ENCODE measurements at regions not wholly inside any gene's neighbourhood (a gene's known extent, or its start where the extent isn't known, plus 50 kb on each side); places are given as distances from the start of the nearest gene placed in this dataset.

DNA sequence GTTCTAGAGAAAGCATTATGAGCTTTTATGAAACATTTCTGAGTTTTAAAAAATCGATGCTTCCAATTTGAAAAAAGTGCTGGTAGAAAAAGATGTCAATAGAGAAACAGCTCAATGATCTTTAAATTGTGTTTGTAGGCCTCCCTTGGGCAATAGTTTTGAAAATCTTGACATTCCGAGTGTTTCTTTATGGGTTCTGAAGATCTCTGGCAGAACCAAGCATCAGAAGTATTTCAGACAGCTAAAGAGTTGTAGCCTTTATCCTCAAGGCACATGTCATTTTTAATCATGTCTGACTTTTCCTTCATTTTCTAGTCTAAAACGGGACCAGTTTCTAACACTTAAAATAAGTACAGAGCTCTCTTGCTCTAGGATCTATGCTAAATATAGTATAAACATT, 188.1 kb upstream of the CBLB start:
- no peak for DNase-seq (ENCODE audit: low spot score)
- Histone ChIP-seq H4K20me1 (ENCODE audit: insufficient read depth, poor library complexity, severe bottlenecking) (no peaks in the 10 kb centered on the region), H3K4me2 (no peak overlapping the region), H3K4me3 (no peak overlapping the region), H3K79me2 (no peaks in the 10 kb centered on the region), H3K36me3 (replicated peaks; ENCODE audit: insufficient read depth, low read depth) (no peaks in the 10 kb centered on the region), H3K9me2 (replicated peaks; ENCODE audit: insufficient read depth) (no peaks in the 10 kb centered on the region), H2AFZ (no peak overlapping the region), H3K27me3 (no peaks in the 10 kb centered on the region), H3K4me1 (ENCODE audit: insufficient read depth) (no peaks in the 10 kb centered on the region), H3K27ac (no peak overlapping the region), H3K9me3 (ENCODE audit: low read depth) (no peaks in the 10 kb centered on the region)
- 75% methylated on average over 3 of the region's 3 CpGs for WGBS (ENCODE audit: low lambda C conversion rate, missing lambda C conversion rate)
- TF ChIP-seq EZH2phosphoT487 (IDR thresholded peaks at IDR 0.05; ENCODE audit: low read depth, severe bottlenecking, unreplicated experiment) (no peak), CTCF (IDR thresholded peaks at IDR 0.05; ENCODE audit: poor library complexity) (no peak), EZH2 (IDR thresholded peaks at IDR 0.05; ENCODE audit: borderline replicate concordance) (no peak)

DNA sequence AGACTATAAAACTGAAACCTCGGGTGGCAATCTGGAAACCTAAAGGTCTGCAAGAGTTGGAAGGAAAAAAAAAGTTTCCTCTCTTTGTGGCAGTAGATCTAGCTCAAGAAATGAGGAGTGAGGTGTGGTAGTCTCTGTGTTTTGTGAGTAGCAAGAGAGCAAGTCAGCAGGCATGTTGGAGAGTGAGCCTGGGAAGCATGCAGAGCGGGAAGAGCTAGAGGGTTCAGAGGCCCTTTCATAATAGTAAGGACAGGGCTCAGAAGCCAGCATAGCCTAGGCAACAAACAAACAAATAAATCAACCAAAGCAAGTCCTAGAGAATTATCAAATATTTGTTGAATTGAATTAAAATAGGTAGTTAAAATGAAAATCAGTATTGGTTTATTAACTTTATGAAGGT, 189.7 kb upstream of the CBLB start:
- no peaks in the 10 kb centered on the region for H3K36me3 ChIP-seq (replicated peaks; ENCODE audit: insufficient read depth, low read depth)
- H2AFZ ChIP-seq: no peak overlapping the region
- H3K27ac ChIP-seq: no peak overlapping the region
- WGBS (ENCODE audit: low lambda C conversion rate, missing lambda C conversion rate): 70% methylated on average over 2 of the region's 2 CpGs
- TF ChIP-seq EZH2phosphoT487 (IDR thresholded peaks at IDR 0.05; ENCODE audit: low read depth, severe bottlenecking, unreplicated experiment) (no peak), CTCF (IDR thresholded peaks at IDR 0.05; ENCODE audit: poor library complexity) (no peak), EZH2 (IDR thresholded peaks at IDR 0.05; ENCODE audit: borderline replicate concordance) (no peak)
- no peaks in the 10 kb centered on the region for H3K9me3 ChIP-seq (ENCODE audit: low read depth)
- H3K79me2 ChIP-seq: no peaks in the 10 kb centered on the region
- no peak overlapping the region for H3K4me2 ChIP-seq
- no peaks in the 10 kb centered on the region for H3K9me2 ChIP-seq (replicated peaks; ENCODE audit: insufficient read depth)
- no peak overlapping the region for H3K4me3 ChIP-seq
- no peak for DNase-seq (ENCODE audit: low spot score)
- no peaks in the 10 kb centered on the region for H3K4me1 ChIP-seq (ENCODE audit: insufficient read depth)
- H3K27me3 ChIP-seq: no peaks in the 10 kb centered on the region
- H4K20me1 ChIP-seq (ENCODE audit: insufficient read depth, poor library complexity, severe bottlenecking): no peaks in the 10 kb centered on the region

DNA sequence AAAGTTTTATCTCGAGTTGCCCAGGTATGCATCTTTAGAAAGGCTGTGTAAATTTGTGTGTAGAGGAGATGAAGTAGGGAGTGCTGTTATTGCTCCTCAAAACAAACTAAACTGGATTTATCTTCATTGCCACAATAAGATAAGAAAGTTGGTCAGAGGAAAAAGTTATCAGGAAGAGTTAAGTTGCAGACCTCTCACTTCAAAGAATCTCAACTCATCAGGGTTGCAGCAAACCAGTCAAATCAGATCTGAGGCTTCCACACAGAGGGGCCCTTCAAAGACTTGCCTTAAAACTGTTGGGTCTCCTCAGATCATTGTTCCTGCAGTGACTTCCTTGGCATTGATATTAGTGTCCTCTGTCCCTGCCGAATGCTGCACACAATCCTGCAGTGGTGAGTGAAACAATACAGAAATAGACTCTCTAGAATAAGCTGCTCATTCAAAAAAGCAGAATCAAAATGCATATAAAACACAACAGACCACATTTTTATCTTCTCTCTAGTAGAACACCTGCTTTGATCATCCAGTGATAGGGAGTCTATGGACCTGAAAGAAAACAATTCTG, 191.2 kb upstream of the CBLB start:
- H3K4me3 ChIP-seq: no peak overlapping the region
- H2AFZ ChIP-seq: no peak overlapping the region
- TF ChIP-seq CTCF (IDR thresholded peaks at IDR 0.05; ENCODE audit: poor library complexity) (no peak), EZH2phosphoT487 (IDR thresholded peaks at IDR 0.05; ENCODE audit: low read depth, severe bottlenecking, unreplicated experiment) (no peak), EZH2 (IDR thresholded peaks at IDR 0.05; ENCODE audit: borderline replicate concordance) (no peak)
- no peak overlapping the region for H3K4me2 ChIP-seq
- H3K27ac ChIP-seq: no peak overlapping the region
- no peaks in the 10 kb centered on the region for H3K36me3 ChIP-seq (replicated peaks; ENCODE audit: insufficient read depth, low read depth)
- no peaks in the 10 kb centered on the region for H4K20me1 ChIP-seq (ENCODE audit: insufficient read depth, poor library complexity, severe bottlenecking)
- no peak for DNase-seq (ENCODE audit: low spot score)
- WGBS (ENCODE audit: low lambda C conversion rate, missing lambda C conversion rate): 8% methylated on average over 2 of the region's 2 CpGs
- no peaks in the 10 kb centered on the region for H3K79me2 ChIP-seq
- H3K27me3 ChIP-seq: no peaks in the 10 kb centered on the region
- no peaks in the 10 kb centered on the region for H3K9me2 ChIP-seq (replicated peaks; ENCODE audit: insufficient read depth)
- H3K9me3 ChIP-seq (ENCODE audit: low read depth): peaks cover 6% of the 10 kb centered on the region
- no peaks in the 10 kb centered on the region for H3K4me1 ChIP-seq (ENCODE audit: insufficient read depth)

GRCh38 chr3:106063909-106064308, 195.1 kb upstream of the CBLB start:
- Histone ChIP-seq H3K36me3 (replicated peaks; ENCODE audit: insufficient read depth, low read depth) (no peaks in the 10 kb centered on the region), H3K9me2 (replicated peaks; ENCODE audit: insufficient read depth) (no peaks in the 10 kb centered on the region), H3K27me3 (no peaks in the 10 kb centered on the region), H3K9me3 (ENCODE audit: low read depth) (peaks cover 6% of the 10 kb centered on the region), H3K4me2 (no peak overlapping the region), H4K20me1 (ENCODE audit: insufficient read depth, poor library complexity, severe bottlenecking) (no peaks in the 10 kb centered on the region), H2AFZ (no peak overlapping the region), H3K4me1 (ENCODE audit: insufficient read depth) (no peaks in the 10 kb centered on the region), H3K79me2 (no peaks in the 10 kb centered on the region), H3K27ac (no peak overlapping the region), H3K4me3 (no peak overlapping the region)
- DNase-seq (ENCODE audit: low spot score): no peak
- WGBS (ENCODE audit: low lambda C conversion rate, missing lambda C conversion rate): 93% methylated on average over 3 of the region's 3 CpGs
- no peak for TF ChIP-seq CTCF (IDR thresholded peaks at IDR 0.05; ENCODE audit: poor library complexity)
- TF ChIP-seq EZH2 (IDR thresholded peaks at IDR 0.05; ENCODE audit: borderline replicate concordance): no peak
- no peak for TF ChIP-seq EZH2phosphoT487 (IDR thresholded peaks at IDR 0.05; ENCODE audit: low read depth, severe bottlenecking, unreplicated experiment)
